Right hindlimb (tissue), 1 donor: ENCODE measurements at regions not wholly inside any gene's neighbourhood (a gene's known extent, or its start where the extent isn't known, plus 50 kb on each side); places are given as distances from the start of the nearest gene placed in this dataset.

Experiments
- DNase-seq: peaks from one replicate; pipeline ENCODE4 v3.0.0-alpha.2; 2018

DNA sequence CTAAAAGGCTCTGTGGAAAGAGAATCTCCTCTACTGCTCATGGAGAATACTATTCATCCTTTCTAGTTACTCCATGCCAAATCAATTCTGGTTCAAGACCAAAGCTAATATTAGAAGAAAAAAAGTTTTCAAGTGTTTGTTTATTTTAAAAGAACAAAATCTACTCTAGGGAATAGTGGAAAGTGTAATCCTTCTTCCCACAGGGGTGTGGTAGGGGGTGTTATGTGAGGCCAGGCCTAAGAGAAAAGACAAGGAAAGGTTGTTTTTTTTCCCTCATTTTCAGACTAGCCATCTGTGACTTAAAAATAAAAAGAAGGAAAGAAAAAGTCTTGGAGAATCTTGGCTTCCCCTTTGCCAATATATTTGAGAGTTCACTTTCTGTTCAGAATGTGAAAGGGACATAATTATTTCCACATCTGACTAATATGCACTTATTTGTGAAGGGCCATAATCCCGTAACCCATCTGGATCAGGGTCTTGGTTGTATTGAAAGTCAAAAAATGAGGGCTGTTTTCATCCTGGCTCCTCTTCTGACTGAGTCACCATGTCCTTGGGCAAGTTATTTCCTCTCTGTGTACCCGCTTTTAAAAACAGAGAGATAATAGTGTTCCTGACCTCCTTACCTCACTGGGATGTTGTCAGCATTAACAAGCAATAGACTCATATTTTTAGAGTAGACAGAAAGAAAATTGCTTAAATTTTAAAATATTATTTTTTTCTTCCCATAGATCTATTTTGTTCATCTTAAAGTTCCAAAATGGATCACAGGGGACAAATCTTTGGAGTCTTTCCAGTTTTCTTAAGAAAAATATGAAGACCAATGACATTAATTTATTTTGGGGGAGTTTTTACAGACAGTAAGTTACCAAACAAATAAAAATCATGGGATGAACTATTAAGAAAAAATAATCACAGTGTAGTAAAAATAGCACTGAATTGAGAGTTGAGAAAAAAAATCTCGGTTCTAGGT, 233.7 kb downstream of the IBTK start:
- no peak for DNase-seq

DNA sequence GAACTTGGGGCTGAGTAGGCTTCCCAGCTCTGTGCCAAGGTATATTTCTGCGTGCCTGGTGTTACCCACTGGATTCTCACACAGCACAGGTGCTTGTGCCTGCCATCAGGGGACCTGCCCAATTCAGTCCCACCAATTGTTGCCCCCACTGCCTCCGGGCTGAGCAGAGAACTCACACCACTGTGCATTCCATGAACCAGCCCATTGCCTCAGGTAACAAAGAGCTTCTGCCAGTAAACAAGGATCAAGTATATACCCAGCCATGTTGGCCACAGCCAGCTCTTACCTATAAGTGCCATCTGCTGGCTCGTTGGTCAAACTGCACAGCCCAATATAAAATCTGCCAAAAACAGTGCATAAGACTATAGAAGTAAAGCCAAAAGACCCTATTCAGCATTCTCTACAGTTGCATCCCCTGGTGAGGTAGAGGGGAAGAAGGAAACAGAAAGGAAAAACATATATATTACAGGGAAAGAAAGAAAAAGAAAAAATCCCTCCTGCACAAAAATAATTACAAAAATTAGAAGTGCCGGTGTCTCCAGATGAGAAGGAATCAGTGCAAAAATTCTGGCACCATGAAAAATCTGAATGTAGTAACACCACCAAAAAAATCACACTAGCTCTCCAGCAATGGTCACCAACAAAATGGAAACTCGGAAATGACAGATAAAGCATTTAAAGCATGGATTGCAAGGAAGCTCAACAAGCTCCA, 241.4 kb downstream of the IBTK start:
- no peak for DNase-seq

DNA sequence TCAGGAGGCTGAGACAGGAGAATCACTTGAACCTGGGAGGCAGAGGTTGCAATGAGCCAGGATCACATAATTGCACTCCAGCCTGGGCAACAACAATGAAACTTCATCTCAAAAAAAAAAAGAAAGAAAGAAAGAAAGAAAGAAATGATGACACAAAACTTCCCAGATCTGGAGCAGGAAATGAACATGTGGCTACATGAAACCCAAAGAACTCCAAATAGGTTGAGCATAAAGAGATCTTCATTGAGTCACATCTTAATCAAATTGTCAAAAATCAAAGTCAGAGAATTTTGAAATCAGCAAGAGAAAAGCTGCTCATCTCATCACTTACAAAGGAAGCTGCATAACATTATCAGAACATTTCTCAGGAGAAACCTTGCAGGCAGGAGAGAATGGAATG, 247.0 kb downstream of the IBTK start:
- DNase-seq = no peak

DNA sequence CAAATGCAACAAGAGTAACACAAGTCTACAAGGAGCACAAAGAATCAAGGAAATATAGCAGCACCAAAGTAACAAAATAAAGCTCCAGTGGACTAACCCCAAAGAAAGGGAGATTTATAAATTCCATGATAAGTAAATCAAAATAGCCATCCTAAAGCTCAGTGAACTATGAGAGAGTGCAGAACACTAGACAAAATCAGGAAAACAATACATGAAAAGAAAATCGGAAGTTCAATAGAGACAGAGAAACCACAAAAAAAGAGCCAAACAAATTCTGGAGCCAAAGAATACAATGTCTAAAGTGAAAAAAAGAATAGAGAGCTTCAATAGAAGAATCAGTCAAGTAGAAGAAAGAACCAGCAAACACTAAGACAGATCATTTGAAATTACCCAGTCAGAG, 247.3 kb upstream of the TENT5A start:
- no peak for DNase-seq

DNA sequence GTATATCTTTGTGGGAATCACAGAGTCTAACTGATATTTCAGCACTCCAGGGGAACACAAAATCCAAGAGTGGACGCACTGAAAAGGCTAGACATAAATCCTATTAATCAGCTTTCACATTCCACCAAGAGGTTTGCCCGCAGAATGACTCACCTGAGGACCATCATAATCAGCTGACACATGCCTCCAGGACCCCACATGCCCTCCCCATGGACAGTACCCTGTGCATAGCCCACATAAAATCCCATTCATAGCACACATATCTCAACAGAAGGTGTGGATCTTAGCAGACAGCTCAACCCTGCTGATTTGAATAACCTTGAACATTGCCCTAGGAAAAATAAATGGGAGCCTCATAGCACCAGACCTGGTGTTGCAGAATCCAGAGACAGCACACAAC, 246.8 kb upstream of the TENT5A start:
- DNase-seq = no peak

DNA sequence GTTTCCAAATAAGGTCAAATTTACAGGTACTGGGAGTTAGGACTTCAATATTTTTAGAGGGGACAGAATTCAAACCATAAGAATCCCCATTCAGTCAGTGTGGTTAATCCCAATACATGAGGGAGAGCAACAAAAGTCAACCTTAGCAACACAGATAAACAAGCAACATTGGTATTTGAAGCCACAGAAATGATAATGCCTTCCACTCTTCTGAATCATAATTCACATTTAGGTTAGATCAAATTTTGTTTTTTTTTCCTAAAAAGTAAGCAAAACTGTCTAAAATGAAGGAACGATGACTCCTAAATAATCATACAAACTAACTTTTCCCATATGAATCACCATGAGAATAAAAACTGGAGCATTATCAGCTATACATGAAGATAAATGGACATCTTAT, 246.0 kb upstream of the TENT5A start:
- DNase-seq = no peak

DNA sequence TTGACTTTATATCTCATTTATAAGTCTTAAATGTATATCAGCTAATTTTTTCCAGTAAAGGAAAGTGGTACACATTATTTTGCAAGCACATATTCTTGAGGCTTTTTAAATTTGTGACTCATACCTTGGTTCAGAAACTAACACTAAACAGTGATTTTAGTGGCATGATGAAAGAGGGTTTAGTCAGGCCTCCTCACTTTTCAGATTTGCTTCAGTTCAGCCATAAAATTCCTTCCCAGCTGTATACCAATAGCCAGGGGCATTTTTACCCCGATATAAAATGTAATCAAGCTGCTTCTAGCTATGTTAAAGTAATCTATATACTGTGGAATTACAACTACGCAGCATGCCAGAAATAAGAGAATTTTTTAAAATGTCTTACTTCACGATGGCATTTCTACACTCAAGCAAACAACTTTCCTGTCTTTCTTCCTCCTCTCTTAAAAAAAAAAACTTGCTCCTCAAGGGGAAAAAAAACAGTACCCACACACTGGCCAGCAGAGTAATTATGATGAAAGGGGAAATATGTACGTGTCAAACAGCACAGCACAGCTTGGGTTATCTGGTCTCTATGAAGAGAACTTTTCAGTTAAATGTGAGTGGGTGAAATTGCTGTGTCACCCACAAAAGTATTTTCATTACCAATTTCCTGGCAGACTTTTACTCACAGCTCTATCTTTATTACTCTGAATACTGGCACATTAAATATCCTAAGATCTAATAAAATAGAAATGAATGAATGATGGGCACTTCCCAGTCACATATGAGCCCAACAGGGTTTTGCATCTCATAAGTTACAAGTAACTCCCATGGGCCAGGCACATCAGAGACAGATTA, 244.8 kb upstream of the TENT5A start:
- DNase-seq = no peak

DNA sequence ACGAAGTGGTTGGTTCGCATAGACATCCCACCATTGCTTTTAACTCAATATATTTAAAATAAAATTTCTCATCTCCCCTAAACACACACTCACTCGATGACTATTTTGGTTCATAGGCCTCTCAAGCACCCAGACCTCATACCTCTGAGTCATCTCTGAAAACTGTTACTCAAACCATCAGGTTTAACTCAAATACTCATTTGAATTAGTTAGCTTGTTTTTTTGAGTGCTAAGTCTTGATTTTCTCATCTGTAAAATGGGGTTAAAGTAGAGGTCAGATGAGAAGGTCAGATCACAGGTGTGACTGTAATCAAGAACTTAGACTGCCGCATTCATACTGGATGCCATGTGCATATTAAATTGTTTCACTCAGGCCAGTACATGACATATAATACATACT, 243.9 kb upstream of the TENT5A start:
- no peak for DNase-seq

DNA sequence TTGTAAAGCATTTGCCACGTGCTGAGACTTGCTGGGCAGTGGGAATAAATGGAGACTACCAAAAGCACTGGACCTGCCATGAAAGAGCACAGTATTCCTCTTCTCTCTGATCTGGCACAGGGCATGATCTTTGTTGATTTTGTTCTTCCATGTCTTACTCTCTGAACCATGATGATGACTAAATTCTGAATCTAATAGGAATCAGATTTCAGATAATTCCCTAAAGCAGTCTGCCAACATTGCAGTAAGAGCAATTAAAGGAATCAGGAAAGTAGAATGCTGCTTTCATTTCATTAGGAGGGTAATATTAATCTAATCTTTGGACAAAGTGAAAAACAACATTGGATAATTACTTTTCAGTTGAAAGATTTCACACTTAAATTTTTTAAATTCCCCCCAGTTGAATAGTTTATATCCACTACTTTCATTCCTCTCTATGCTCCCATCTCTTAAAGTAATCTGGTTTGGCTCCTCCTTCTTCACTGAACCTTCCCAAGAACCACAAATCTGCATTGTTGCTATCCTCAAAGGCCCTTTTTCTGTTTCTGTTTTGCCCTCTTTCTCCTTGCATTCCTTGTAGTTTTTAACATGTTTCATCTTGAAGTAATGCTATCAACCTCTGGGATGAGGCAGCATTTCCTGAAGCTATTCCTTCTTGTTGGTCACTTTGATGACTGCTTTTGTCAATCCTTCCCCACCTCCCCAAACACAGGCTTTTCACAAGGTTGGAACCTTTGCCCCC, 243.2 kb upstream of the TENT5A start:
- DNase-seq = no peak

DNA sequence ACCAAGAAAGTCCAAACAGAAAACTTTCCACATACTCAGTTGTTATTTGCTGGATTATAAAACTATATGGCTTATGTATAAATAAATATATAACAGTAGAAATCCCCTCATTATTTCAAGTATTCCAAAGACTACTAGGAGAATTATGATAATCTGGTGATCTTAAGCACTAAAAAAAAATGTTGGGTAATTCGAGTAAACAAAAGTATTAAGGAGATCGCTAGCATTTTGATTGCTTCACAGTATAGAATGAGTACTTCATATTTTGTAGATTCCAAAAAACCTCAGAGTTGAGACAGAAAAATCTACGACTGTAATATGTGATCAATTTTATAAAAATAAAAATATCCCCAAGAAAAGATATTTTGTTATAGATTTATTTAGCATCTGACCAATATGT, 236.4 kb upstream of the TENT5A start:
- no peak for DNase-seq

DNA sequence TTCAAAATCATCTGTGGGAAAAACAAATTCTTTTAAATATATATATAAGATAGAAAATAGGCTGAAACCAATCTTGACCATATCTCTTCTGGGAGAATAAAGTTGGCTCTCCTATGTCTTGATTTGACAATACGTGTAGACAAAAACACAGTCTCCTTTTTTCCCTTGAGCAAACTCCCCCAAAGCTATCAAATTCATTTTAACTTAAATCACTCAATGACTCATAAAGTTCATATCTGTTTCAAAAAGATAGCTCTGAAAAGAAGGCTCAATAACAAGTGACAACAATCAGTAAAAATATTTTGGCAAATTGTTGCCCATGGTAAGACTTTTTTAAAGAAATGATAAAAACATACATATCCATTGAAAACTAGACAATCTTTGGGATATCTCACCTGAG, 236.0 kb upstream of the TENT5A start:
- DNase-seq = no peak

DNA sequence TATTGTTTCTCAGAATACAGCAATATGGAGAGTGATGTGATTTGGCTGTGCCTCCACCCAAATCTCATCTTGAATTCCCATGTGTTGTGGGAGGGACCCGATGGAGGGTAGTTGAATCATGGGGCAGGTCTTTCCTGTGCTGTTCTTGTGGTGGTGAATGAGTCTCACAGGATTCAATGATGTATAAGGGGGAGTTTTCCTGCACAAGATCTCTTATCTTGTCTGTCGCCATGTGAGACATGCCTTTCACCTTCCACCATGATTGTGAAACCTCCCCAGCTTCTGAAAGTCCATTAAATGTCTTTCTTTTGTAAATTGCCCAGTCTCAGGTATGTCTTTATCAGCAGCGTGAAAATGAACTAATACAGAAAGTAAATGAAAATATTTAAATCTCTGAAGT, 234.8 kb upstream of the TENT5A start:
- no peak for DNase-seq

DNA sequence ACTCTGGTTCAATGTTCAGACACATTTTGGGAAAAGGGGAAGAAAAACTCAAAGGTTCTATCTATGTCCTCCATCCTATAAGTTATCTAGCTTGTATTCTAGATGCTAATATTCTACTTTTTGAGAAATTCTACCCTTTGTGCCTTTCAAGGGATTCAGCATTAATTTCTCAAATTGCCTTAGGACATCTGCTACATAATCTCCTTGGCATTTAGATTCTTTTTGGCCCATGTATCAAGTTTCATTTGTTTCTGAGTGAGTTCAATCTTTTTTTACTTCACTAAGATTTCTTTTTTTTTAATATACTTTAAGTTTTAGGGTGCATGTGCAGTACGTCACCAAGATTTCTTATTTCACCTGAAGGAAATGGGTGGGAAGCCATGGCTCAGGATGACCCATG, 232.7 kb upstream of the TENT5A start:
- no peak for DNase-seq

DNA sequence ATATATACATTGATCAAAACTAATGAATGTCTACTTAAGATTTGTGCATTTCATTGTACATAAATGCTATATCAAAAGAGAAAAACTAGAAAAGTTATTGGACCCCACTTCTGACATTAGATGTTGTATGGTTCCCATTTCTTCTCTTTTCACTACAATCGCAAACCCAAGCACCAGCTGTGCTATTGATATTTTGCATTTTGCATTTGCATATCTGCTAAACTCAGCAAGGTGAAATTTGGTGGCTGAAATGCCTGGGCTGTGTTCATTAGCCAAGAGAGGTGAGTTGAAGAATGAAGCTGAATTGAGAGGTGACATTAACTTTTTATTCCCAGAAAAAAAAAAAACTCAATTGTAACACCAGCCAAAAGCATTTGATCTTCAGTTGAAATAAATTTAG, 232.1 kb upstream of the TENT5A start:
- no peak for DNase-seq

DNA sequence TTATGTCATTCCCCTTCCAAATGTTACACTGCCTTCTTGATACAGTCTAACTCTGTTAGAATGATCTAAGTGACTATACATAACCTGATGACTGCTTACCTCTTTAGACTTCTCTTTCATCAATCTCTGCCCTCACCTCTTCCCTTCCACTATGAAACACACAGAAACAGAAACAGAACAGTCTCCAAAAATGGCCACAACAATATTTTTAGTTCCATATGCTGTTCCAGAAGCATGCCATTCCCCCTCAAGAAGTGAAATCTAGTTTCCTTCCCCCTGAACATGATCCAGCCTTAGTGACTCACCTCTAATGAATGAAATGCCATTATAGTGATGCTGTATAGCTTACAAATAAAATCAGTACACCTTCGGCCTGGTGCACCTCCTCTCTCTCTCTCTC, 229.3 kb upstream of the TENT5A start:
- no peak for DNase-seq

DNA sequence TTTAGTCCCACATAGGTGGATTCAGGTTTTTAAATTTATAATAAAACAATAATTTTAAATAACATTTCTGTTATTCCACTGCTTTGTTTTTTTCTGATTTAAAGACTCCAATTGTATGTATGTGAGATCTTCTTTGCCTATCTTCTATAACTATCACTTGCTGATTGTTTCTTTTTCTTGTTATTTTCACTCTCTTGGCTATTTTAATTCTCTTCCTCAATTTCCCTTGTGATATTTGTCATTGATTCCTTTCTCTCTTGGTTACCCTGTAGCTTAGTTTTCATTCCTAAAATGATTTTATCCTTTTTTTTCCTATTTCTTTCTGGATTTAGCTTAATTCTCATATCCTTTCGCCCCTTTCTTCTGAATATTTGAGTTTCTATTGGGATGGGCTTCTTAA, 227.3 kb upstream of the TENT5A start:
- DNase-seq = no peak

DNA sequence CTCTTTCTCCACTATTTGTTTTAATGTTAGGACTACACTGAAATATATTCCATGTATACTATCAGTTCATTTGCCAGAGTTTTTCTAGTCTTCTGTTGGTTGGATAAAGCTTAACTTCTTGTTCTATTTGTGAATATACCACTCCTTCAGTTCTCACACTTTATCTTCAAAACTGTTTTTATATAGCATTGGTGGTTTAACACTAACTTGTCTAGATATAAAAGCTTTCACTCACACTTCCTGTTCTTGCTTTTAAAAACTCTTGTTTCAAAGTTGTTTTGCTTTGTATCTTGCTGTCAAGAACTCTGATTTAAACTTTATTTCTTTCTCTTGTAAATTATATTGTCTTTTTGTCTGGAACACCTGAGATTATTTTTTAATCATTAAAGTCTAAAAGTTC, 226.8 kb upstream of the TENT5A start:
- DNase-seq = no peak

DNA sequence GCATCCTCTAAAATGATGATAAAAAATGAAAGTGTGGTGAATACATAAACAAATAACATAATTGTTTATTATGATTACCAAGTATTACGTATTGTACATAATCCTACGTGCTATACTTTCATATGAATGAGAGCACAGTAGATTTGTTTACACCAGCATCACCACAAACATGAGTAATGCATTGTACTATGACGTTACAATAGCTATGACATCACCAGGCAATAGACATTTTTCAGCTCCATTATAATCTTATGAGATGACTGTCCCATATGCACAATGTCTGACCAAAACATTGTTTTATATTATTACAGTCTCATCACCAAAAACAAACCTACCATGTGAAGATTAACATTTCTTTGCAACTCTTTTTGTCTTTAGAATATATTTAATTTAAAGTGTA, 225.7 kb upstream of the TENT5A start:
- no peak for DNase-seq

DNA sequence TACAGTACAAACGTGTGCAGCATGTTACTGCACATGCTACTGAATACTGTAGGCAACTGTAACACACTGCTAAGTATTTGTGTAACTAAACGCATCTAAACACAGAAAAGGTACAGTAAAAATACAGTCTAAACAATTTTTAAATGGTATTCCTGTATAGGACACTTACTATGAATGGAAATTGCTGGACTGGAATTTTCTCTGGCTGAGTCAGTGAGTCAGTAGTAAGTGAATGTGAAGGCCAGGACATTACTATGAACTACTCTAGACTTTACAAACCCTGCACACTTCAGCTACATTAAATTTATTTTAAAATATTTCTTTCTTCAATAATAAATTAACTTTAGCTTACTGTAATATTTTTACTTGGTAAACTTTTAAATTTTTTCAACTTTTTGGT, 225.0 kb upstream of the TENT5A start:
- DNase-seq = no peak

DNA sequence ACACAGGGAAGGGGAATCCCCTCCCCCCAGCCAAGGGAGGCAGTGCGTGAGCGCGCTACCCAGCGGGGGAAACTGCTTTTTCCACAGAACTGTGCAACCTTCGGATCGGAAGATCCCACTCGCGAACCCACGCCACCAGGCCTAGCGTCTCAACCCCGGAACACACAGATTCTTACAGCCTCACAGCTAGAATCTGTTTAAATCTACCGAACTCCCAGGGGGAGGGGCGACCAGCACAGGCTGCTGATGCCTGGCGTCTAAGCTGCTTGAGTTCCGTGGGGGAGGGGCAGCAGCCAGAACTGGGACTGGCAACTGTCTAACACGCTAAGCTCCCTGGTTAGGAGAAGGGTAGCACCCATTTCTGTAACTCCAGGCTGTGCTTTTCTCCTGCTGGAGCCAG, 217.3 kb upstream of the TENT5A start:
- DNase-seq = no peak

DNA sequence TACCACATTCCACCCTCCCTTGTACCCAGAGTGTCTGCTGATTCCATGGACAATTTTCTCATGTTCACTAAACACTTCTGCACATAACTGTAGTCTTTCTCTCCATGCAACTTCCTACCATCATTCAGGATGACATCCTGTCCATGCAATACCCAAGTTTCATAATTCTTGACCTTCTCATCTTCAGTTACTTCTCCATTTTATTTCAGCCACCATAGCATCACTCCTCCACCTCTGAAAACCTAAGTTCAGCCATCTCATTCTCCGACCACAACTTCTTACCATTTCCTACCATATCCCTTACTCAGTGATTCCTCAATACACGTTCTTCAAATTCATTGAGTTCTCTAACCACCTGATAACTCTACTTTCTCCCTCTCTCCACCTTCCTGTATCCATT, 216.5 kb upstream of the TENT5A start:
- DNase-seq = no peak

DNA sequence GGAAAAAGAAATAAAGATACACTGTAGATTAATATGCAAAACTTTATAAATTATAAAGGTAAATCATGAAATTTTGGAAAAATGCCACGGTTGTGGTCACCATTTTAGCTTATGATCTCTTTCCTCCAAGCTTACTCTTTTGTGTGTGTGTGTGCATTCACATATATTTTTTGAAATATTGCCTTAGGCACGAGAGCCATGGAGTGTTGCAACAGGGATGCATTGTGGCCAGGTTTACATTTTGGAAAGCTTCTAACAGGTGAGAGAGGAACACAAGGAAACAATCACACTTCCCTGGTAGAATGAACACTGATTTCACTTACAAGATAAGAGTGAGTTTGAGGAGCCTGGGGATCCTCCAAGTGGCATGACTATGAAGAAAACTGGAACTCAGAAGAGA, 214.5 kb upstream of the TENT5A start:
- DNase-seq = no peak

DNA sequence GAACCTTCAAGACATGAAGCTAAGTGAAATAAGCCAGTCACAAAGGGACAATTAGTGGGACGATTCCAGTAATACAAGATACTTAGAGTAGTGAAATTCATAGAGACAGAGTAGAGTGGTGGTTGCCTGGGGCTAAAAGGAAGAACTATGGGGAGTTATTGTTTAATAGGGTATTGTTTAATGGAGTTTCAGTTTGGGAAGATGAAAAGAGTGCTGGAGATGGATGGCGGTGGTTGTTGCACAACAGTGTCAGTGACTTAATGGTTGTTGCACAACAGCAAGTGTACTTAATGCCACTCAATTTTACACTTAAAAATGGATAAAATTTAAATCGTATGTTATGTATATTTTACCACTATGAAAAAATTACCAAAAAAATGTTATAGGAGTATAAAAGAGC, 209.7 kb upstream of the TENT5A start:
- DNase-seq = no peak
